A673 (cell line): ENCODE measurements at regions not wholly inside any gene's neighbourhood (a gene's known extent, or its start where the extent isn't known, plus 50 kb on each side); places are given as distances from the start of the nearest gene placed in this dataset.

ENCODE experiments used
- EZH2 ChIP-seq: fragments of 200-600 bp; sonication (generic); IDR thresholded peaks from 2 replicates; pipeline ENCODE4 v1.6.1; 2017; ENCODE audit warnings: borderline replicate concordance, low read depth, mild to moderate bottlenecking, mixed read lengths, antibody characterized with exemption, low read length; ENCODE audit not compliant: poor library complexity, severe bottlenecking
- TF ChIP-seq, protein P1 (sequence below): fragments of 300-800, 200-600 bp; sonication (generic); conservative IDR thresholded peaks from 2 replicates; pipeline ENCODE4 v1.5.1; 2017; ENCODE audit warnings: low read depth, mild to moderate bottlenecking, antibody characterized with exemption, low read length, moderate library complexity, mixed read lengths

DNA sequence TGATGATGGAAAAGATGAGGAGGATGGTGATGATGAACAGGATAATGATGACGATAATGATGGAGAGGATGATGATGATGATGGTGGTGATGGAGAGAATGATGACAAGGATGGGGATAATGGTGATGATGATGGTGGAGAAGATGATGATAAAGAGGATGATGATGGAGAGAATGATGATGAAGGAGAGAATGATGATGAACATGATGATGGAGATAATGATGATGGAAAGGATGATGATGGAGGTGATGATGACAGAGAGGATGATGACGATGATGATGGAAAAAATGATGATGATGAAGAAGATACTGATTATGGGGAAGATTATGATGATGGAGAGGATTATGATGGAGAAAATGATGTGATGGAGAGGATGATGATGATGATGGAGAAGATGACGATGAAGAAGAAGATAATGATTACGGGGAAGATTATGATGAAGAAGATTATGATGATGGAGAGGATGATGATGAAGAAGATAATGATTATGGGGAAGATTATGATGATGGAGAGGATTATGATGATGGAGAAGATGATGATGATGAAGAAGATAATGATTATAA lies 204.1 kb downstream of the MATN1 start:
- TF ChIP-seq, protein P1, sequence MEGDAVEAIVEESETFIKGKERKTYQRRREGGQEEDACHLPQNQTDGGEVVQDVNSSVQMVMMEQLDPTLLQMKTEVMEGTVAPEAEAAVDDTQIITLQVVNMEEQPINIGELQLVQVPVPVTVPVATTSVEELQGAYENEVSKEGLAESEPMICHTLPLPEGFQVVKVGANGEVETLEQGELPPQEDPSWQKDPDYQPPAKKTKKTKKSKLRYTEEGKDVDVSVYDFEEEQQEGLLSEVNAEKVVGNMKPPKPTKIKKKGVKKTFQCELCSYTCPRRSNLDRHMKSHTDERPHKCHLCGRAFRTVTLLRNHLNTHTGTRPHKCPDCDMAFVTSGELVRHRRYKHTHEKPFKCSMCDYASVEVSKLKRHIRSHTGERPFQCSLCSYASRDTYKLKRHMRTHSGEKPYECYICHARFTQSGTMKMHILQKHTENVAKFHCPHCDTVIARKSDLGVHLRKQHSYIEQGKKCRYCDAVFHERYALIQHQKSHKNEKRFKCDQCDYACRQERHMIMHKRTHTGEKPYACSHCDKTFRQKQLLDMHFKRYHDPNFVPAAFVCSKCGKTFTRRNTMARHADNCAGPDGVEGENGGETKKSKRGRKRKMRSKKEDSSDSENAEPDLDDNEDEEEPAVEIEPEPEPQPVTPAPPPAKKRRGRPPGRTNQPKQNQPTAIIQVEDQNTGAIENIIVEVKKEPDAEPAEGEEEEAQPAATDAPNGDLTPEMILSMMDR = no peak
- no peak for TF ChIP-seq EZH2
